Pancreas (tissue), 10 donors: ENCODE measurements at regions not wholly inside any gene's neighbourhood (a gene's known extent, or its start where the extent isn't known, plus 50 kb on each side); places are given as distances from the start of the nearest gene placed in this dataset.

ENCODE experiments used
- ATAC-seq, 4 donors: fragments of 200-7000 bp; cut with Tn5 transposase; one replicate each; pipeline versions ENCODE4 v1.8.0 to v1.9.1; 2020; ENCODE audit warnings: mild to moderate bottlenecking in 4 of 4, moderate library complexity in 4 of 4
- DNase-seq, 6 donors: peaks; one replicate each; pipeline ENCODE4 v3.0.0-alpha.2; 2020
- FAIRE-seq: peaks from 2 replicates; lab custom pipeline; 2012; peaks lifted over from hg19 to GRCh38; lab: Jason Lieb, UNC
- H3K27ac ChIP-seq, 4 donors: fragments of 200-600 bp; sonication (generic); 1 replicate in 3 of 4; 2 replicates in 1 of 4; pipeline versions ENCODE4 v1.5.0 to v1.8.0; 2020
- H3K27me3 ChIP-seq, 4 donors: fragments of 200-600 bp; one replicate each; pipeline ENCODE4 v1.8.0; 2021
- H3K36me3 ChIP-seq, 3 donors: fragments of 200-600 bp; sonication (generic) in 1 of 3; one replicate each; pipeline versions ENCODE4 v1.5.0 to v1.8.0; 2020 to 2021
- H3K4me1 ChIP-seq, 3 donors: fragments of 200-600 bp; one replicate each; pipeline ENCODE4 v1.8.0; 2021
- H3K4me3 ChIP-seq, 4 donors: fragments of 200-600 bp; sonication (generic) in 2 of 4; one replicate each; pipeline versions ENCODE4 v1.5.0 to v1.8.0; 2020 to 2021
- H3K9me3 ChIP-seq, 4 donors: fragments of 200-600 bp; one replicate each; pipeline ENCODE4 v1.8.0; 2021
- WGBS, 2 donors: extraction: QIAGEN DNeasy Blood & Tissue Kit; methylation state at CpG; one replicate each; pipeline ENCODE4 v1.1.7; 2013; 5-methylcytosine and 5-hydroxymethylcytosine counted together
- intact Hi-C, 3 donors: fragments of 100-400 bp; cut with DNase I; formaldehyde crosslinking; loops; one replicate each; pipeline versions ENCODE4 v1.11.1 to v1.14.2; 2022
- TF ChIP-seq, protein P1 (sequence below), 4 donors: fragments of 200-600 bp; sonication (generic) in 3 of 4; IDR thresholded peaks; one replicate each; pipeline versions ENCODE4 v1.5.0 to v1.8.0; 2021; ENCODE audit warnings: antibody characterized with exemption in 4 of 4
- donor health status: healthy with polysubstance abuse.
- donor health status: DM: no; HTN: no; CAD: no; lungs with moderate emphysema.
- donor health status: DM: no; HTN: no; CAD: no.
- donor health status: control.
- donor health status: control.
- donor health status: Bipolar disorder and iron deficiency.
- donor health status: DM: yes; HTN: yes; CAD: no.
- donor health status: DM: no; HTN: no; CAD: no.
- donor health status: DM: no; HTN: no; CAD: no.
- donor health status: DM: yes; HTN: yes; CAD: no.

DNA sequence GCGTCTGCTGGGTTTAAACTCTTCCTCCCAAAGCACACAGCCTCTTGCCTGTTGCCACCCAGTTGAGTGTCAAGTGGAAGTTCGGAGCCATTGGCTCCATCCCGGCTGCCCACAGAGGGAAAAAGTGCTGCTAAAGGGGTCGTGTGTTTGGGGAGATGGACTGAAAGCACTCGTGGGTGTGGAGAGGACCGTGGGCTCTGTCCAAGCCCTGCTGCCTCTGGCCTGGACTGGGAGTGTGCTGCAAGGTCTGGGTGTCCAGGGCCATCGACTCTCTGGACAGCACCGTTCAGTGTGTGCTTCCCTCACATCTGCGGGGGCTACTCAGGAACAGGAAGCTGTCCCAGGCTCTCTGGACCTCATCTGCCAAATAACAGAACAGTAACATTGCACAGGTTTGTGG lies 269.3 kb downstream of the DLL1 start:
- DNase-seq (peak in 1 of 6 donors; percentile 18), FAIRE-seq (no peak), ATAC-seq (no peak)
- no peaks in the 10 kb centered on the region for H3K36me3 ChIP-seq
- no peaks in the 10 kb centered on the region for H3K27me3 ChIP-seq
- WGBS, 2 donors = 79% methylated on average over 9 of the region's 9 CpGs
- no peak overlapping the region for H3K4me3 ChIP-seq
- intact Hi-C loops = no loop called here
- H3K4me1 ChIP-seq = peaks cover 0 to 8% (median 7%) of the 10 kb centered on the region in 3 donors
- no peaks in the 10 kb centered on the region for H3K9me3 ChIP-seq
- TF ChIP-seq, protein P1, sequence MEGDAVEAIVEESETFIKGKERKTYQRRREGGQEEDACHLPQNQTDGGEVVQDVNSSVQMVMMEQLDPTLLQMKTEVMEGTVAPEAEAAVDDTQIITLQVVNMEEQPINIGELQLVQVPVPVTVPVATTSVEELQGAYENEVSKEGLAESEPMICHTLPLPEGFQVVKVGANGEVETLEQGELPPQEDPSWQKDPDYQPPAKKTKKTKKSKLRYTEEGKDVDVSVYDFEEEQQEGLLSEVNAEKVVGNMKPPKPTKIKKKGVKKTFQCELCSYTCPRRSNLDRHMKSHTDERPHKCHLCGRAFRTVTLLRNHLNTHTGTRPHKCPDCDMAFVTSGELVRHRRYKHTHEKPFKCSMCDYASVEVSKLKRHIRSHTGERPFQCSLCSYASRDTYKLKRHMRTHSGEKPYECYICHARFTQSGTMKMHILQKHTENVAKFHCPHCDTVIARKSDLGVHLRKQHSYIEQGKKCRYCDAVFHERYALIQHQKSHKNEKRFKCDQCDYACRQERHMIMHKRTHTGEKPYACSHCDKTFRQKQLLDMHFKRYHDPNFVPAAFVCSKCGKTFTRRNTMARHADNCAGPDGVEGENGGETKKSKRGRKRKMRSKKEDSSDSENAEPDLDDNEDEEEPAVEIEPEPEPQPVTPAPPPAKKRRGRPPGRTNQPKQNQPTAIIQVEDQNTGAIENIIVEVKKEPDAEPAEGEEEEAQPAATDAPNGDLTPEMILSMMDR (IDR thresholded peaks at IDR 0.05) = no peak
- H3K27ac ChIP-seq = no peak overlapping the region

GRCh38 chr6:170019818-170020583 lies 268.6 kb downstream of the ERMARD start:
- FAIRE-seq (no peak), ATAC-seq (no peak), DNase-seq (peak in 1 of 6 donors; percentile 22)
- H3K36me3 ChIP-seq = no peaks in the 10 kb centered on the region
- intact Hi-C loops = no loop called here
- H3K4me3 ChIP-seq = no peak overlapping the region
- no peaks in the 10 kb centered on the region for H3K9me3 ChIP-seq
- WGBS, 2 donors = 93% methylated on average over 20 of the region's 20 CpGs
- H3K4me1 ChIP-seq = peaks cover 0 to 5% (median 0%) of the 10 kb centered on the region in 3 donors
- no peak overlapping the region for H3K27ac ChIP-seq
- TF ChIP-seq, protein P1 (IDR thresholded peaks at IDR 0.05) = no peak
- H3K27me3 ChIP-seq = no peaks in the 10 kb centered on the region

- Histone ChIP-seq H3K4me3 (no peak overlapping the region), H3K27me3 (no peaks in the 10 kb centered on the region), H3K27ac (no peak overlapping the region), H3K4me1 (no peaks in the 10 kb centered on the region), H3K36me3 (no peaks in the 10 kb centered on the region), H3K9me3 (no peaks in the 10 kb centered on the region)
- TF ChIP-seq, protein P1 (IDR thresholded peaks at IDR 0.05) = no peak
- no peak for DNase-seq
- intact Hi-C loops = no loop called here
- ATAC-seq = no peak
- no peak for FAIRE-seq
- 89% methylated on average over 19 of the region's 19 CpGs for WGBS, 2 donors
Measured at GRCh38 chr6:170018936-170019817, 267.8 kb downstream of the ERMARD start.

GRCh38 chr6:170018422-170018935 lies 267.1 kb downstream of the ERMARD start:
- DNase-seq (no peak), ATAC-seq (no peak), FAIRE-seq (no peak)
- H3K4me1 ChIP-seq = no peaks in the 10 kb centered on the region
- H3K27me3 ChIP-seq = no peaks in the 10 kb centered on the region
- no peaks in the 10 kb centered on the region for H3K9me3 ChIP-seq
- H3K4me3 ChIP-seq = no peak overlapping the region
- TF ChIP-seq, protein P1 (IDR thresholded peaks at IDR 0.05) = no peak
- H3K36me3 ChIP-seq = no peaks in the 10 kb centered on the region
- intact Hi-C loops = no loop called here
- H3K27ac ChIP-seq = no peak overlapping the region
- WGBS, 2 donors = 95 to 98% methylated on average over 12 of the region's 12 CpGs
